Activated T-helper 2 cell treated with anti-CD3 and anti-CD28 coated beads, Interferon-gamma antibody, Interleukin-2, Interleukin-4, amounts not matched to agents 10 μg/mL and 5 μg/mL and 100 μg/mL, durations not matched to agents 14 hours and 24 hours and 36 hours (primary cell): ENCODE measurements at regions not wholly inside any gene's neighbourhood (a gene's known extent, or its start where the extent isn't known, plus 50 kb on each side); places are given as distances from the start of the nearest gene placed in this dataset.

Experiments used
- DNase-seq: peaks from one replicate; pipeline ENCODE4 v3.0.0; 2021; ENCODE audit warnings: low spot score
- H3K27ac Mint-ChIP-seq: one replicate; pipeline ENCODE4 v1.8.0; 2021; ENCODE audit warnings: mixed read lengths
- H3K27me3 Mint-ChIP-seq: one replicate; pipeline ENCODE4 v1.8.0; 2021; ENCODE audit warnings: low read depth, mixed read lengths
- H3K36me3 Mint-ChIP-seq: one replicate; pipeline ENCODE4 v1.8.0; 2021; ENCODE audit warnings: low read depth, mixed read lengths
- H3K4me1 Mint-ChIP-seq: one replicate; pipeline ENCODE4 v1.8.0; 2021; ENCODE audit warnings: low read depth, mixed read lengths
- H3K4me3 Mint-ChIP-seq: one replicate; pipeline ENCODE4 v1.8.0; 2021; ENCODE audit warnings: low read depth, mild to moderate bottlenecking, moderate library complexity, mixed read lengths
- H3K9me3 Mint-ChIP-seq: one replicate; pipeline ENCODE4 v1.8.0; 2021; ENCODE audit warnings: mixed read lengths
- intact Hi-C: fragments of 100-400 bp; cut with micrococcal nuclease; formaldehyde crosslinking; loops from one replicate; pipeline ENCODE4 v1.15.1; 2023

DNA sequence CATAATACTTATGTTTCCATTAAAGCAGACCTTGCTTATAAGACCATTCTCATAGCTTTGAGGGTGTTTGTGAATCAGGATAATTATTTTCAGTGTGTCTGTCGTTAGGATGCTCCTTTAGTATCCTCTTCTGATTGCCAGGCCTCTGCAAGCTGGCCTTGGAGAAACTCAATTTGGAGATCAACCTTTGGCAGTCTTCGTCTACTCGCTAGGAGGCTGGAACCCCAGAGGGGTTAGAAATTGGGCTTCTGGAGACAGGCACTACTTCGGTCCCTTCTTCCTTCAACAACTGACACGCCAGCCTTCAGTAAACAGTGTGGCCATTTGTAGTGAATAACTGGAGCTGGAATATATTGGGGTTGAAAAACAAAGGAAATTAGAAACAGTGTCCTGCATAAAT, 100.8 kb upstream of the CITED2 start:
- Mint-ChIP-seq H3K4me3 (no peak overlapping the region), H3K36me3 (no peaks in the 10 kb centered on the region), H3K27me3 (peaks cover 17% of the 10 kb centered on the region), H3K9me3 (no peaks in the 10 kb centered on the region), H3K4me1 (peaks cover 3% of the 10 kb centered on the region), H3K27ac (no peak overlapping the region)
- intact Hi-C loops, result no loop called here
- no peak for DNase-seq

DNA sequence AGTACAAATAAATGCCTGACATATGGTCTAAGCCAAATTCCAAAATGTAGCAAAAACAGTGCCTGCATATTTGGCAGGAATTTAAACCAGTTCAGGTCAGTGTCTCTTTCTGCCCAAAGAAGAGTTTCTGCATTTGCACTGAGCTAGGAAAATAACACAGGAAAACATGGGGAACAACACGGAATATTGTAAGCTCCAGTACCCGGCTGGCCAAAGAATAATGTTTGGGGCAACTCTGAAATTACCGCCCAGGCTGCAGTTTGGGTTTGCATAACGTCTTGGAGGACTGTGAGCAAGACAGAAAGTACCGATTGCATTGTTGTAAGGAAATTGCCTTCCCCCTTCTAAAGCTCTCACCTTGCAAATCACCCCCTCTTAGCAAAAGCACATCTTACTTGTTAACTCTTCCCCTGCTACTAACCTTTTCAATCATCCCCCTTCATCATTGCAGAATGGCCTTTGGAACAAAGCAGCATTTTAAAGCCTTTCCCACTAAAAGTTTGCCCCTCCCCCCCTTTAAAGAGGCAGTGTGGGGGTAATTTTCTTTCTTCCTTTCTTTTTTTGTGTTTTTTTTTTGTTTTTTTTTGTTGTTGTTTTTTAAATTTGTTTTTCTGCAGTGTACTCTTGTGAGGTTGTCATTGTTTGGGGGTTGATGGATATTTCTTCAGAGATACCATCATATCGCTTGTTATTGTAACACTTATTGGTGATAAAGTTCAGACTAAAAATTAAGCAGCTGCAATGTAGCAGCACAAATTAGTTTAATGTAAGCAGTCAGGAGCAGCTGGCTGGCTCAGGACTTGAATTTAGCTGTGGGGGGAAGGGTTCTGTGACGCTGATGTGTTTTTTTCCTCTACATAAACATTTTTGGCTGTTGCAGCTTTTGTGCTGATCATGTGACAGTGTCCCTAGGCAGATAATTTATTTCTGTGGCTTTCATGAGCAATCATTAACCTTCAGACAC, 100.0 kb upstream of the CITED2 start:
- no peaks in the 10 kb centered on the region for H3K36me3 Mint-ChIP-seq
- H3K27ac Mint-ChIP-seq, result no peak overlapping the region
- no peak for DNase-seq
- no peaks in the 10 kb centered on the region for H3K9me3 Mint-ChIP-seq
- no peak overlapping the region for H3K4me3 Mint-ChIP-seq
- intact Hi-C loops, result no loop called here
- peaks cover 13% of the 10 kb centered on the region for H3K27me3 Mint-ChIP-seq
- peaks cover 3% of the 10 kb centered on the region for H3K4me1 Mint-ChIP-seq

DNA sequence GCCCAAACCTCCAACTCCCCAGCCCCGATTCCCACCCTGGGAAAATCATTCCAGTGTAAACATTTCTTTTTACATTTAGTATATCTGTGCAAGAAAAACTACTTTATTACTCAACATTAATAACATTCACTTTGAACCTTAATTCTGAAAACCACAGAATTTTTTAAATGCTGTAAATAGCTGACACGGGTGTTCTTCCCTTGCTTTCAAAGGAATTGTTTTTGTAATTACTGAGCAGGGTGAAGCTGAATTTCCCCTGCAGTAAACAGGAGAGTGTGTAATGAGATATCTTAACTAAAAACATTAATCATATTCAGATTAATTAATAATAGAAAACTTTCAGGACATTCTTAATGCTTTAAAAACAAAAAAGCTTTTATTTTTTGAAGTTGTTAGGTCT, 99.3 kb upstream of the CITED2 start:
- Mint-ChIP-seq H3K36me3 (no peaks in the 10 kb centered on the region), H3K27me3 (peaks cover 9% of the 10 kb centered on the region), H3K4me1 (peaks cover 3% of the 10 kb centered on the region), H3K27ac (no peak overlapping the region), H3K9me3 (no peaks in the 10 kb centered on the region), H3K4me3 (no peak overlapping the region)
- DNase-seq, result no peak
- intact Hi-C loops, result no loop called here

DNA sequence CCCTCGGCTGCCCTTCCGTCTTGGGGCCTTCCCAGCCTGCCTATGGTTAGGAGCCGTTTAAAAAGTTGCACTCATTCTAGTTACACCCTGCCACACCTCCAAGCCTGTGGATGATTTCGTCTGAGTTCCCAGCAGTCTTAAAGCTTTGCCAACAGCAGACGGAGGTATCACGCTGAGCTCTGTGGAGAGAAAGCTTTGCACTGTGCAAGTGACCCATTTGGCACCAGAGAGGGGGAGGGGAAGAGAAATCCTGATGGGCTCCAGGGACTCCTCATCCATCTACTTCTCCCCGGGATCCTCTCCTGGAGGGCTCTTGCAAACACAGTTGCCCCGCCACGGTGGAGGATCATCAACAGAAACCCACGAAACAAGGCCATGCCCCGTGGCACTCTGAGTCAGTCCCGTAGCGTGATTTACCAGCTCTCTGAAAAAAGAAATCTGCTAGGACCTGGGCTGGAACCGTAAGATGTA, 98.8 kb upstream of the CITED2 start:
- Mint-ChIP-seq H3K27ac (no peak overlapping the region), H3K9me3 (no peaks in the 10 kb centered on the region), H3K4me3 (no peak overlapping the region), H3K4me1 (peaks cover 3% of the 10 kb centered on the region), H3K27me3 (peaks cover 9% of the 10 kb centered on the region), H3K36me3 (no peaks in the 10 kb centered on the region)
- DNase-seq, result no peak
- intact Hi-C loops, result no loop called here

DNA sequence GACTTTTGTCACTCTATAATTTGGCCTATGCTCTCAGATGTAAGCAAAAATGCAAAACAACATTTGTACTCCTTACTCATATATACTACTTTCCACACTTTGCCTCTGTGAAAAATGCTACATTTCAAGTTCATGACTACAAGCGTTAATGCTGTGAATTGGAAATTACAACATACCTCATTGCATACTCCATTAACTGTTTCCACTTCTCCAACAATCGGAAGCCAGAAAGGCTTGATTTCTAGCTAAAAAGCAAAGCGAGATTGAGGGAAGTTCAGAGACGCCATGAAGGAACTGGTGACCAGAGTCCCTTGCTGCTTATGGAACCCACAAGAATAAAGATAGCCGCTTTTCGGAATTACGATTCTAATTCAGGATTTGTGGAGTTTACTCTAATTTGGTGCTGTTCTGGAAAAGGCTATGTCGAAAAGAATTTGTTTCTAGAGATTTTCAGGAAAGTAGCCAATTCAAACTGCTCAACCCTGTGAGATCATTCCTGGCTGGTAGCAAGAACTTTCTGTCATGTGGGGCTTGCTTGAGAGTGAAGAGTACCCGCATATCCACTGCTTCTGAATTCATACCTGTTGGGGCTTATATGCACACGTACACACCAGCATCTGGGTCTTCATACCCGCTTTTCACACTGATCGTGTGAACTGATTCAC, 98.0 kb upstream of the CITED2 start:
- Mint-ChIP-seq H3K36me3 (no peaks in the 10 kb centered on the region), H3K27ac (no peak overlapping the region), H3K27me3 (peaks cover 7% of the 10 kb centered on the region), H3K4me3 (no peak overlapping the region), H3K9me3 (no peaks in the 10 kb centered on the region), H3K4me1 (peaks cover 3% of the 10 kb centered on the region)
- intact Hi-C loops, result no loop called here
- DNase-seq, result no peak

DNA sequence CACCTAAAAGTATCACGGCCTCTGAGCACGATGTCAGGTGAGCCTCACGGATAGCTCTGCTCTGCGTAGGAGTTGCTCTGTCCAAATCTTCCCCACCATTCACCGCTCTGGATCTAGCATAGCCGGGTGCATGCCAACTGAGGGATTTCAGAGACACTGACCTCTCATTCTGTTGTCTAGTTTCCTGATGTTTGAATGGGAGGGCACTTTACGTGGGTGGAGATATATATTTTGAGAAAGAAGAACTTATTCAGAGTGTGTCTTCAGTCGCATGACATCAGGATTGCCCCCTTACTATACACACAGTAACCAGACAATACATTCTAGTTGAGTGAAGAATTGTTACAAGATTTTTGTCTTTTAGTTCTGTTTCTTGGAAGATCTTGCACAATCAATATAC, 96.5 kb upstream of the CITED2 start:
- Mint-ChIP-seq H3K36me3 (no peaks in the 10 kb centered on the region), H3K4me1 (peaks cover 3% of the 10 kb centered on the region), H3K27me3 (peaks cover 3% of the 10 kb centered on the region), H3K27ac (no peak overlapping the region), H3K9me3 (no peaks in the 10 kb centered on the region), H3K4me3 (no peak overlapping the region)
- intact Hi-C loops, result no loop called here
- DNase-seq, result no peak

DNA sequence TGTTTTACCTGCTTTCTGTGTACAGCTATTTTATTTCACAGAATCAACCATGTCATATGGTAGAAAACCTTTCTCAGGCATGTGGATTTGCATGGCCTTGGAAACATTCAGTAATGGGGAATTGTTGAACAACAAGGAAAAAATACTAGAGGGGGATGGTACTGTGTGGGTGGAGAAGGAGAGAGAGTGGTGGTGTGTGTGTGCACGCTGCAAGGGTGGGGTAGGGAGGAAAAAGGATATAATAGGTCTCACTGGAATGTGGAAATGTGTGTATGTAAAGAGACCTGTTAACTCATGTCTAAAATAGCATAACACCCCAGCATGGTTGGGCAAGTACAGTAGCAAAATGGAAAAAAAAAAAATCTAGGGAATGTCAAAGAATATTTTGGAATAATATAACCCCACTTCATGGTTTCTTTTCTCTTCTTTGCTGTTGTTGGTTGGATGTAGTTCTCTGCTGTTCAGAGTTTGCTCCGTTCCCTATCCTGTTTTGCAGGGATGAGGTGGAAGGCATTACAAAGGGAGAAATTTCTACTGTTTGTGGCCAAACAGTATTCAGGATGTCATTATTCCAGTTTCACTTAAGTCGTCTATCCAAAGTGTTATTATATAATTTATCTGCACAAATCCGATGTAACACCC, 93.9 kb upstream of the CITED2 start:
- intact Hi-C loops, result no loop called here
- no peaks in the 10 kb centered on the region for H3K9me3 Mint-ChIP-seq
- no peak for DNase-seq
- H3K36me3 Mint-ChIP-seq, result no peaks in the 10 kb centered on the region
- H3K27me3 Mint-ChIP-seq, result peaks cover 6% of the 10 kb centered on the region
- no peaks in the 10 kb centered on the region for H3K4me1 Mint-ChIP-seq
- no peak overlapping the region for H3K4me3 Mint-ChIP-seq
- H3K27ac Mint-ChIP-seq, result no peak overlapping the region

DNA sequence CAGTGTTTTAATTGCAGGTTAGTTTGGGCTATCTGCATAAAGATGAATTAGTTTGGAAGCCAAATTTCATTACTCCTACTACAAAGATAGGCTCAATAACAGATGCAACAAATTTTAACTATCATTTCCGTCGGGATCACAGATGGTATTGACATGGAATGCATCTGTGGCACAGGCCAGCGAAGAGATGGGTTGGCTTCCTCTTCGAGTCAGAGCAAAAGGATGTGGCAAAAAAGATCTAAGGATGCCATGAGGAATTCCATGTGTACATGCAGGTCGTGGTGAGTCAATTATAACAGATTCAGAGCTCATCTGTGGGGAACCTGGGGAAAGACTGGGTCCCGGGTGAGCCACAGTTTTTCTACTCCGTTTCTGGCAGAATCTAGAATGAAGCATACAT, 83.0 kb upstream of the CITED2 start:
- Mint-ChIP-seq H3K36me3 (no peaks in the 10 kb centered on the region), H3K27me3 (peaks cover 13% of the 10 kb centered on the region), H3K4me1 (no peaks in the 10 kb centered on the region), H3K4me3 (no peak overlapping the region), H3K27ac (no peak overlapping the region), H3K9me3 (no peaks in the 10 kb centered on the region)
- no peak for DNase-seq
- intact Hi-C loops, result no loop called here

DNA sequence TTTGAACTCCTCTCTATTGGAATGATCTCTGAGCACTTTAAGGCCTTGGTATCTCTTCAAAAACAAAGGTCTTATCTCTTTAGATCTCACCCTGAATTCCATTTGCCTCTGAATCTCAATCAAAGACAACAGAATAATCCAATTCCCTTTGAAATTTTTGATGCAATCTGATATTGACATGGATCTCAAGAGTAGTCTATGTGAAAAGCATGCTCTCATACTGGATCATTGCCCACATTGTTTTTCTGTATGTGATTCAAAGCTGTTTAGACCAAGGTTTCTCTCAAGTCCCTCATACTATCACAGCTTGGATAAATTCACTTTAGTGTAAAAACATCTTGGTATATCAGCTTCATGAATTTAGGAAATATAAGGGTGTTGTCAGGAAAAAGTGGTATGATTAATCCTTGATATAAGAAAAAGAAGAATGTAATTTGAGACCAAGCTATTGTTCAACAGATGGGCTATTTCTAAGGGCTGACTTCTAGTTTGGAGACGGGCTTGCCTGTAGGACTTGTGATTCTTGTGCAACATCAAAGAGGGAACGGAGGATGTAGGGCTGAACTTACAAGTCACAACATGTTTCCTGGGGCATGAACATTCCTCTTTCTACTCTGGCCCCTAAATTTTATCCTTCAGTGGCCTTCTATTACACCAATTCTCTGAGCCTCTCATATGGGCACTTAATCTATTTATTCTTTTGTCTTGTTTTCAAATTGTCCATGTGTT, 77.9 kb upstream of the CITED2 start:
- Mint-ChIP-seq H3K4me3 (no peak overlapping the region), H3K4me1 (peaks cover 15% of the 10 kb centered on the region), H3K27me3 (peaks cover under 1% of the 10 kb centered on the region), H3K36me3 (no peaks in the 10 kb centered on the region), H3K9me3 (no peaks in the 10 kb centered on the region), H3K27ac (no peak overlapping the region)
- intact Hi-C loops, result no loop called here
- no peak for DNase-seq

DNA sequence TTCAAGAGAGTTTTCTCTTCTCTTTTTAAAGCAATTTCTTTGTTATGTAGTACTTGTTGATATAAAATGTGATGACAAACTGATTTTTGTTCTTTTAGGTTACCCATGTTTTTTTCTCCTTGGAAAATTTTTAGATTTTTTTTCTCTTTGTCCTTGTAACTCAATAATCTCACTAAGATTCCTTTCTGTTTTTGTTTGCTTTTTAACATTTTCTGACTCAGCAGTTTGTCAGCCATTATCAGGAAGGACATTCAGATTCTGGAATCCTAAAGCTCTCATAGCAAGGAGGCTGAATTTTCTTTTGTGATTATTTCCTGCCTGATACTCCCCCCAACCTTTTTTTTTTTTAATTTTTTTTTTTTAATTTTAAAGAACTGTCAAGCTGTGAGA, 75.2 kb upstream of the CITED2 start:
- H3K9me3 Mint-ChIP-seq, result peaks cover 3% of the 10 kb centered on the region
- no peak overlapping the region for H3K4me3 Mint-ChIP-seq
- no peaks in the 10 kb centered on the region for H3K27me3 Mint-ChIP-seq
- intact Hi-C loops, result loop anchor here (10.0 kb wide), 1 partner anchor 85 kb away; no protein-coding TSS in a partner anchor
- no peaks in the 10 kb centered on the region for H3K36me3 Mint-ChIP-seq
- H3K27ac Mint-ChIP-seq, result no peak overlapping the region
- DNase-seq, result no peak
- H3K4me1 Mint-ChIP-seq, result peaks cover 18% of the 10 kb centered on the region

DNA sequence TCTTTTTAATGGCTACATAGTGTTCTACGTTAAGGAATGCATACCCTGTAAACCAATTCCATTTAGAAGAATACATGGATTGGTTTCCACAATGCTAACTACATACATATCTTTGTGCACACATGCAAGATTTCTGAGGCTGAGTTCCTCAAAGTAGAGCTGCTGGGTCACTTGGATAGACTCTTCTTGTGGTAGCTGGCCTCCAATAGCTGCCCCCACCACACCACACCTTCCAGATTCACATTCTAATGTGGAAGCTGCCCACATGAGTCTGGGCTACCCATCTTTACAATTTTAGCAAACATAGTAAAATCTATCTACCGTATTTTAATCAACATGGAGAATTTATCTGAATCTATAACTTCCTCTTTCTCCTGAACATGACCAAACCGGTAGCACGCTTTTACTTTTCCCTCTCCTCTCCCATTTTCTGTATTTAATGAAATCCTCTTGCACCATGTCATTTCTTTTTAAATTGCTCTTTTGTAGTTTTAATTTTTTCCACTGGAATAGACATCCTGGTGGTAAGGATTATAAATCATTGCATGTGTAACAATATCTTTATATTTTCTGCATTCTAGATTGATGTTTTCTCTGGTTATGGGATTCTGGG, 74.7 kb upstream of the CITED2 start:
- no peak for DNase-seq
- Mint-ChIP-seq H3K27me3 (no peaks in the 10 kb centered on the region), H3K4me3 (no peak overlapping the region), H3K36me3 (no peaks in the 10 kb centered on the region), H3K27ac (no peak overlapping the region), H3K4me1 (peaks cover 18% of the 10 kb centered on the region), H3K9me3 (peaks cover 3% of the 10 kb centered on the region)
- intact Hi-C loops, result loop anchor here (10.0 kb wide), 1 partner anchor 86 kb away; no protein-coding TSS in a partner anchor

DNA sequence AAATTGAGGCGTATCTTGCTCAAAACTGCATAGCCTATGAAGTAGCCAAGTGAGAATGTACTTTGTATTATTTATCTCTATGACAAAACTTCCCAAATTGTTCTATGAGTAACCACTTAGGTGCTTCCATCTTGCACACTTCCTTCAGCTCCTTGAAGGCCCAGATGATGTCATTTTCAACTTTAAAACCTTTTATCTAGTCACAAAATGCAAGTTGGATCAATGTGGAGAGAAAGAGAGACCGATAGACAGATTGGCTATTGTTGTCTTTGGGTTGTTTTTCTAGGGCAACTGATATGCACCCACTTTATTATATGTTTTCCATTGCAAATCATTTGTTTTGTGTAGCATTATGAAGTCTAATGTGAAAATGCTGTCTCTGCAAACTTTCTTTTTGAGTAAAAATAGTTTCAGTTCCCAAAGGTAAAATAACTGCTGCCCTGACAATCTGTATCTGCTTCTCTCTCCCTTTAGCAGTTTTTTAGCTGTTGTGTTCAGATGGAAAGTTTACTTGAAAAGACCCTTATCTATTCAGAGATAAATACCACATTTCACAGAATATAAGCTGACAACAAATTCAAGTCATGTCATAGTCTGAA, 73.7 kb upstream of the CITED2 start:
- H3K27ac Mint-ChIP-seq, result no peak overlapping the region

More for the DNA sequence above, 73.7 kb upstream of the CITED2 start:
- H3K4me1 Mint-ChIP-seq, result peaks cover 18% of the 10 kb centered on the region
- intact Hi-C loops, result loop anchor here (10.0 kb wide), 1 partner anchor 87 kb away; no protein-coding TSS in a partner anchor
- DNase-seq, result no peak
- no peaks in the 10 kb centered on the region for H3K36me3 Mint-ChIP-seq
- peaks cover 3% of the 10 kb centered on the region for H3K9me3 Mint-ChIP-seq
- no peaks in the 10 kb centered on the region for H3K27me3 Mint-ChIP-seq
- H3K4me3 Mint-ChIP-seq, result no peak overlapping the region
